Activated naive CD4-positive, alpha-beta T cell treated with anti-CD3 and anti-CD28 coated beads for 36 hours (primary cell): ENCODE measurements at regions not wholly inside any gene's neighbourhood (a gene's known extent, or its start where the extent isn't known, plus 50 kb on each side); places are given as distances from the start of the nearest gene placed in this dataset.

Experiments used
- CTCF ChIA-PET: fragments of 350-600 bp; sonication (Branson Sonifier 250); formaldehyde crosslinking; loops from one replicate; lab custom pipeline; 2021; ENCODE audit warnings: antibody characterized with exemption; lab: Charles Lee
- DNase-seq: peaks from one replicate; pipeline ENCODE4 v3.0.0-alpha.2; 2020
- H3K27ac Mint-ChIP-seq: one replicate; pipeline ENCODE4 v1.8.0; 2021; ENCODE audit warnings: mild to moderate bottlenecking, mixed read lengths
- H3K27me3 Mint-ChIP-seq: one replicate; pipeline ENCODE4 v1.8.0; 2021; ENCODE audit warnings: low read depth, mixed read lengths
- H3K36me3 Mint-ChIP-seq: one replicate; pipeline ENCODE4 v1.8.0; 2021; ENCODE audit warnings: low read depth, mixed read lengths
- H3K4me1 Mint-ChIP-seq: one replicate; pipeline ENCODE4 v1.8.0; 2021; ENCODE audit warnings: low read depth, mixed read lengths
- H3K4me3 Mint-ChIP-seq: one replicate; pipeline ENCODE4 v1.8.0; 2021; ENCODE audit warnings: mild to moderate bottlenecking, moderate library complexity, mixed read lengths
- H3K9me3 Mint-ChIP-seq: one replicate; pipeline ENCODE4 v1.8.0; 2021; ENCODE audit warnings: mixed read lengths
- intact Hi-C: fragments of 100-400 bp; cut with micrococcal nuclease; formaldehyde crosslinking; loops from one replicate; pipeline ENCODE4 v1.15.1; 2023

DNA sequence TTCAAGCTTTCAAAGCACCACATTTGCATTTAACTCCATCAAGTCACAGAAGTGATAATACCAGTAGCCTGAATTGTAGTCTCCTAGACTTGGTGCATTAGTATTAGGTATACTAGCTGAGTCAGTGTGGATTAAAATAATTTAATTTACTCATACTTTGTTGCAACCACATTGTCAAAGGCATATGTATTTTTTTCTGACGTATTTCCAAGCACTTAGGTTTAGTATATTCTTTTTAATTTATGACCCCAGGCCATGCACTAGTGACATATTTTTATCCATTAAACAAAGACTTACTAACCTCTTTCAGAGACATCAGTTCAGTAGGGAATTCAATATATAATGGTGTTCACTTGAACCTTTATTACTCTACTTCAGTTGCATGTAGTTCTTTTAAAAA lies 1894.5 kb downstream of the NCAM2 start:
- CTCF ChIA-PET, result no interaction called here
- H3K9me3 Mint-ChIP-seq, result no peaks in the 10 kb centered on the region
- no peaks in the 10 kb centered on the region for H3K36me3 Mint-ChIP-seq

DNA sequence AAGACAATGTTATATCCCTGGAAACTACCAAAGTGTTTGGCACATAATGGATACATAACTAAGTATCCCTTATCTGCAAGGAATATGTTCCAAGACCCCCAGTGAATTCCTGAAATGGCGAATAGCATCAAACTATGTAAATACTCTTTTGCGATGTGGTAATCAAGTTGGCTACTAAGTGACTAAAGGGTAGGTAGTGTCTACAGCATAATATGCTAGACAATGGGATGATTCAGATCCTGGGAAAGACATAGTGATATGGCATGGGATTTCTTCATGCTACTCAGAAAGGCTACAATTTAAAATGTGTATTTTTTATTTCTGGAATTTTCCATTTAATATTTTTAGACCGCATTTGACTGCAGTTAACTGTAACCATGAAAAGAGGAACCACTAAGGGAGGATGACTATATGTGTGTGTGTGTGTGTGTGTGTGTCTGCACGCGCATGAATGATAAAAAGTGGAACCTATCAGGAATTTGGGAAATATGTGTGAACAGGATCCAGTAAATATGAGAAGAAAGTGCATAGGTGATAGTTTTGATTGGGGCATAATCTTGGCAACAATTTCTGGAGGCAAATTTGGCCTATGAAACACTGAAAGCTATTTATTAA lies 1899.9 kb downstream of the NCAM2 start:
- Mint-ChIP-seq H3K9me3 (no peaks in the 10 kb centered on the region), H3K4me3 (no peak overlapping the region), H3K4me1 (no peaks in the 10 kb centered on the region), H3K27me3 (no peaks in the 10 kb centered on the region), H3K27ac (no peak overlapping the region), H3K36me3 (no peaks in the 10 kb centered on the region)
- intact Hi-C loops, result no loop called here
- CTCF ChIA-PET, result no interaction called here
- no peak for DNase-seq

More for the DNA sequence above, 1894.5 kb downstream of the NCAM2 start:
- Mint-ChIP-seq H3K27ac (no peak overlapping the region), H3K27me3 (no peaks in the 10 kb centered on the region), H3K4me3 (no peak overlapping the region), H3K4me1 (no peaks in the 10 kb centered on the region)
- no peak for DNase-seq
- intact Hi-C loops, result no loop called here

GRCh38 chr21:22900490-22900889 lies 1902.3 kb downstream of the NCAM2 start:
- Mint-ChIP-seq H3K36me3 (no peaks in the 10 kb centered on the region), H3K4me3 (no peak overlapping the region), H3K9me3 (no peaks in the 10 kb centered on the region), H3K27ac (no peak overlapping the region), H3K4me1 (no peaks in the 10 kb centered on the region), H3K27me3 (no peaks in the 10 kb centered on the region)
- DNase-seq, result no peak
- intact Hi-C loops, result no loop called here
- CTCF ChIA-PET, result interaction anchor here (0.6 kb wide), 1 partner anchor 27 kb away, joined by 3 read pairs; no protein-coding TSS in a partner anchor

DNA sequence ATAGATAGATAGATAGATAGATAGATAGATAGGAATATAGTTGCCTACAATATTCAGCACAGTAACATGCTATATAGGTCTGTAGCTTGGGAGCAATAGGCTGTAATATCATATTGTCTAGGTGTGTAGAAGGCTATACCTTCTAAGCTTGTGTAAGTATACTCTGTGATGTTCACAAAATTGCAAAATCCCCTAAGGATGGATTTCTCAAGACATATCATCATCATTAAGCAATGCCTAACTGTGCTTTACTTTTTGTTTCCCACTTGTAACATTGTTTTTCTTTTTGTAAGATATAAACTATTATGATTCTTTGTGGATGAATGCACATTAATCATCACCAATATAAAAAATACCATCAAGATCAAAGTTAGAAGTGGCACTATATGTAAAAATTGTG lies 1905.6 kb downstream of the NCAM2 start:
- intact Hi-C loops, result no loop called here
- Mint-ChIP-seq H3K9me3 (no peaks in the 10 kb centered on the region), H3K27me3 (no peaks in the 10 kb centered on the region), H3K4me3 (no peak overlapping the region), H3K4me1 (no peaks in the 10 kb centered on the region), H3K36me3 (no peaks in the 10 kb centered on the region), H3K27ac (no peak overlapping the region)
- DNase-seq, result no peak
- CTCF ChIA-PET, result no interaction called here

DNA sequence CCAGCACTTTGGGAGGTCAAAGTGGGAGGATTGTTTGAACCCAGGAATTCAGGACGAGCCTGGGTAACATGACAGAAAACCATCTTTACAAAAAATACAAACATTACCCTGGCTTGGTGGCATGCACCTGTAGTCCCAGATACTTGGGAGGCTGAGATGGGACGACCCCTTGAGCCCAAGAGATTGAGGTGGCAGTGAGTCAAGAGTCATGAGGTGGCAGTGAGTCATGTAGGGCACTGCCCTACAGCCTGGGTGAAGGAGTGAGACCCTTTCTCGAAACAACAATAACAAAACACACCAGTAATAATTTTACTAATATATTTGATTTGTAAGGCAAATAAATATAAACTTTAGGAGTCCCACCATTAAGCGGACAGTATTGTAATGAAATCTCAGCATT lies 1906.2 kb downstream of the NCAM2 start:
- H3K4me1 Mint-ChIP-seq, result no peaks in the 10 kb centered on the region
- CTCF ChIA-PET, result no interaction called here
- DNase-seq, result no peak
- H3K36me3 Mint-ChIP-seq, result no peaks in the 10 kb centered on the region
- no peaks in the 10 kb centered on the region for H3K9me3 Mint-ChIP-seq
- intact Hi-C loops, result no loop called here
- no peak overlapping the region for H3K4me3 Mint-ChIP-seq
- H3K27ac Mint-ChIP-seq, result no peak overlapping the region
- H3K27me3 Mint-ChIP-seq, result no peaks in the 10 kb centered on the region

GRCh38 chr21:22925032-22925431 lies 1926.8 kb downstream of the NCAM2 start:
- CTCF ChIA-PET, result no interaction called here
- Mint-ChIP-seq H3K4me3 (no peak overlapping the region), H3K27ac (no peak overlapping the region), H3K27me3 (no peaks in the 10 kb centered on the region), H3K4me1 (no peaks in the 10 kb centered on the region), H3K9me3 (peaks cover 4% of the 10 kb centered on the region), H3K36me3 (no peaks in the 10 kb centered on the region)
- intact Hi-C loops, result no loop called here
- no peak for DNase-seq

GRCh38 chr21:22927469-22927868 lies 1929.3 kb downstream of the NCAM2 start:
- intact Hi-C loops, result no loop called here
- CTCF ChIA-PET, result interaction anchor here (0.7 kb wide), 1 partner anchor 27 kb away, joined by 3 read pairs; no protein-coding TSS in a partner anchor

GRCh38 chr21:22941779-22942490 lies 1943.7 kb downstream of the NCAM2 start:
- no peaks in the 10 kb centered on the region for H3K4me1 Mint-ChIP-seq
- no peaks in the 10 kb centered on the region for H3K36me3 Mint-ChIP-seq
- no peak overlapping the region for H3K27ac Mint-ChIP-seq
- no peaks in the 10 kb centered on the region for H3K9me3 Mint-ChIP-seq
- intact Hi-C loops, result no loop called here
- CTCF ChIA-PET, result no interaction called here
- no peak for DNase-seq
- H3K4me3 Mint-ChIP-seq, result no peak overlapping the region
- H3K27me3 Mint-ChIP-seq, result no peaks in the 10 kb centered on the region

More at GRCh38 chr21:22927469-22927868, 1929.3 kb downstream of the NCAM2 start:
- Mint-ChIP-seq H3K4me3 (no peak overlapping the region), H3K36me3 (no peaks in the 10 kb centered on the region), H3K27me3 (no peaks in the 10 kb centered on the region), H3K9me3 (no peaks in the 10 kb centered on the region), H3K4me1 (no peaks in the 10 kb centered on the region), H3K27ac (no peak overlapping the region)
- DNase-seq, result no peak

DNA sequence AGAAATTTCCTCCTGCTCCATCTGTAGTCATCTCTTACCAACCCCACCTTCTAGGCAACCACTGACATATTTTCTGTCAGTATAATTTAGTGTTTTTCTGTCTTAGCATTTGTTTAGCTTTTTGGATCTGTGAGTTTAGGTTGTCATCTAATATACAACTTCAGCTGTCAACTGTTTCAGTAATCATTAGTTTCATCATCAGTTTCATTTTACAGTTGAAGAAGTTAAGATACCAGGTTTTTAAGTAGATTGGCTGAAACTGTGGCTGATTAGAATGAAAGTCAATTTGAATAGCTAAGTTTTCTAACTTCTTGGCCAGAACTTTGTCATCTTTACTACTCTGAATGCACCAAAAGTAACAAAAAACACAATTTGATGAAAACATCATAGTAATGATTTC lies 1957.3 kb downstream of the NCAM2 start:
- Mint-ChIP-seq H3K4me3 (no peak overlapping the region), H3K36me3 (no peaks in the 10 kb centered on the region), H3K4me1 (no peaks in the 10 kb centered on the region), H3K9me3 (no peaks in the 10 kb centered on the region), H3K27me3 (no peaks in the 10 kb centered on the region), H3K27ac (no peak overlapping the region)
- intact Hi-C loops, result no loop called here
- DNase-seq, result no peak
- CTCF ChIA-PET, result no interaction called here

- CTCF ChIA-PET, result no interaction called here
- H3K4me3 Mint-ChIP-seq, result no peak overlapping the region
Measured at GRCh38 chr21:22961258-22961657, 1963.0 kb downstream of the NCAM2 start.

DNA sequence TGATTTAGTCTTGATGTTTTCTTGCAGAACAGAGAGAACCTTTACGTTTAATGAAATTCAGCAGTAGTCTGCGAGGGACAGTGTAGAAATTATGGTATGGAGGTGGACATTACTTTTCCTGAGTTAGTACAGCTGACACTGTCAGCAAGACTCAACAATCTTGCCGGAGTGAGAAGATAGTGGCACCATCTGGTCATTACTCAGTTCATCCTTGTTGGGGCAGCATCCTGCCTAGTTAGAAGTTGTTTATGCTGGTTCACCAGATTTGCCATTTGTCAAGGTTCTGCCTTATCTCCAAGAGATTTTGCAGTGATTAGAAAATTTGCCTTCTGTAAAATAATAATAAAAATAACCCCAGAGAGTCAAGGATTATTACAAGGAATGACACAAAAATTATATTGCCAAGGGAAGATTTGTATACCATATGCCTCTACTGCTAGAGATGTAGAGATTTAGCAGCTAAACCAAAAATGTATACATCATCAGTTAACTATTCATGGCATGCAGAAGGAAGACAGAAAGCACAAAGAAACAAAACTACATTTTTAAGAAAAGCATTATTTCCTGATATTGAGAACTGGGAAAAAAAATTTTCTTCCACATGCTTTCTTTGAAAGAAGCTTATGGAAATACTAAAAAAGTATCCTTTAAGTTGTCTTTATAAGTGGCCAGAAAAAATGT lies 1967.4 kb downstream of the NCAM2 start:
- CTCF ChIA-PET, result no interaction called here
- DNase-seq, result no peak
- Mint-ChIP-seq H3K27me3 (no peaks in the 10 kb centered on the region), H3K4me3 (no peak overlapping the region), H3K4me1 (no peaks in the 10 kb centered on the region), H3K27ac (no peak overlapping the region), H3K36me3 (no peaks in the 10 kb centered on the region), H3K9me3 (no peaks in the 10 kb centered on the region)
- intact Hi-C loops, result no loop called here

More at GRCh38 chr21:22961258-22961657, 1963.0 kb downstream of the NCAM2 start:
- H3K36me3 Mint-ChIP-seq, result no peaks in the 10 kb centered on the region
- no peaks in the 10 kb centered on the region for H3K9me3 Mint-ChIP-seq
- intact Hi-C loops, result no loop called here
- DNase-seq, result no peak
- no peak overlapping the region for H3K27ac Mint-ChIP-seq
- no peaks in the 10 kb centered on the region for H3K27me3 Mint-ChIP-seq
- no peaks in the 10 kb centered on the region for H3K4me1 Mint-ChIP-seq

GRCh38 chr21:22981819-22982218 lies 1983.6 kb downstream of the NCAM2 start:
- H3K4me1 Mint-ChIP-seq, result no peaks in the 10 kb centered on the region
- intact Hi-C loops, result no loop called here
- no peaks in the 10 kb centered on the region for H3K36me3 Mint-ChIP-seq
- no peaks in the 10 kb centered on the region for H3K9me3 Mint-ChIP-seq
- DNase-seq, result no peak
- no peaks in the 10 kb centered on the region for H3K27me3 Mint-ChIP-seq
- no peak overlapping the region for H3K4me3 Mint-ChIP-seq
- CTCF ChIA-PET, result no interaction called here
- H3K27ac Mint-ChIP-seq, result no peak overlapping the region

DNA sequence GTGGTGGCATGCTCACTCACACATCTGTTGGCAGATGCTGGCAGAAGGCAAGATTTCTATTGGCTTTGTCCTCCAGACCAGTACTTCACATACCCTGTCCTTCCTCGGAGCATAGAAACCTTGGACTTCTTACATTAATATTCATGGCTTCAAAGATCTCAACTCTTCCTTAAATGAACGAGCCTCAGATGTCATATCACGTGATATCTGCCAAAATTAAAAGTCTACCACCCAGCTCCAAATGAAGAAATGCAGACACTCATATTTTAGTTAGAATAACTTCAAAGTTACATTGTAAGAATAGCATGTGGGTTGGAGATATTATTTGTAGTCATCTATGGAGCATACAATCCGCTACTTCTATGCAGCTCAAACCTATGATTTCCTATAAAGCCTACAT lies 1994.9 kb downstream of the NCAM2 start:
- no peak overlapping the region for H3K4me3 Mint-ChIP-seq
- no peaks in the 10 kb centered on the region for H3K36me3 Mint-ChIP-seq
- no peaks in the 10 kb centered on the region for H3K27me3 Mint-ChIP-seq
- DNase-seq, result no peak
- H3K27ac Mint-ChIP-seq, result no peak overlapping the region
- CTCF ChIA-PET, result no interaction called here
- intact Hi-C loops, result no loop called here
- H3K9me3 Mint-ChIP-seq, result peaks cover 3% of the 10 kb centered on the region
- no peaks in the 10 kb centered on the region for H3K4me1 Mint-ChIP-seq
